PC-3 (cell line): ENCODE measurements at regions not wholly inside any gene's neighbourhood (a gene's known extent, or its start where the extent isn't known, plus 50 kb on each side); places are given as distances from the start of the nearest gene placed in this dataset.
"Not testable (repeated sequence)": the region's sequence is repeated elsewhere in the genome, so short reads cannot be mapped to it uniquely, and the experiment has no call there.

Experiments used
- ATAC-seq: fragments of 200-7000 bp; cut with Tn5 transposase; 2 replicates; pipeline ENCODE4 v1.9.1; 2020; ENCODE audit warnings: mild to moderate bottlenecking, moderate library complexity
- BruUV-seq: library from RNA; stranded (reverse); fragments of 400-500 nt; replicated peaks from 2 replicates; lab custom pipeline; 2021; lab: Mats Ljungman, UMichigan
- CTCF ChIA-PET: fragments of 300-600 bp; sonication (Branson Sonifier 250); formaldehyde crosslinking; loops from one replicate; lab custom pipeline; 2022; ENCODE audit warnings: antibody characterized with exemption; lab: Charles Lee
- POLR2A ChIA-PET: fragments of 300-600 bp; sonication (Branson Sonifier 250); formaldehyde crosslinking; loops from one replicate; lab custom pipeline; 2022; ENCODE audit warnings: antibody characterized with exemption; ENCODE audit not compliant: unreplicated experiment; lab: Charles Lee
- DNase-seq: peaks from one replicate; pipeline ENCODE4 v3.0.0-alpha.2; 2015
- H2AFZ ChIP-seq: fragments of 300-600 bp; sonication (generic); 2 replicates; pipeline ENCODE4 v1.6.0; 2016; ENCODE audit warnings: antibody characterized with exemption, low read length
- H3F3A ChIP-seq: fragments of 300-600 bp; sonication (generic); one replicate; pipeline ENCODE4 v1.6.0; 2017; ENCODE audit warnings: antibody characterized with exemption, low read length, control low read depth, mild to moderate bottlenecking; ENCODE audit not compliant: unreplicated experiment
- H3K27ac ChIP-seq: fragments of 300-600 bp; sonication (generic); 2 replicates; pipeline ENCODE4 v1.5.1; 2016; ENCODE audit warnings: mild to moderate bottlenecking, low read length
- H3K27me3 ChIP-seq: fragments of 300-600 bp; sonication (generic); 2 replicates; pipeline ENCODE4 v1.6.1; 2016; ENCODE audit warnings: low read length, mixed read lengths
- H3K36me3 ChIP-seq: fragments of 300-600 bp; sonication (generic); 2 replicates; pipeline ENCODE4 v1.6.1; 2016; ENCODE audit warnings: low read depth, mixed run types, low read length, mixed read lengths
- H3K4me1 ChIP-seq: fragments of 300-600 bp; sonication (generic); 2 replicates; pipeline ENCODE4 v1.5.1; 2016; ENCODE audit warnings: low read length; ENCODE audit not compliant: insufficient read depth
- H3K4me2 ChIP-seq: fragments of 300-600 bp; sonication (generic); 2 replicates; pipeline ENCODE4 v1.6.0; 2016; ENCODE audit warnings: low read length
- H3K4me3 ChIP-seq: fragments of 300-600 bp; sonication (generic); 2 replicates; pipeline ENCODE4 v1.5.1; 2016; ENCODE audit warnings: mild to moderate bottlenecking, low read length, mixed read lengths
- H3K79me2 ChIP-seq: fragments of 300-600 bp; sonication (generic); 2 replicates; pipeline ENCODE4 v1.6.1; 2017; ENCODE audit warnings: low read length, mixed read lengths
- H3K9ac ChIP-seq: fragments of 300-600 bp; sonication (generic); 2 replicates; pipeline ENCODE4 v1.6.0; 2016; ENCODE audit warnings: mild to moderate bottlenecking, low read length
- H3K9me2 ChIP-seq: fragments of 300-600 bp; sonication (generic); replicated peaks from 2 replicates; pipeline ENCODE4 v1.6.1; 2016; ENCODE audit warnings: mixed run types, low read length, mixed read lengths
- H3K9me3 ChIP-seq: fragments of 300-600 bp; sonication (generic); 2 replicates; pipeline ENCODE4 v1.6.1; 2016; ENCODE audit warnings: low read length, mixed read lengths
- H4K20me1 ChIP-seq: fragments of 300-600 bp; sonication (generic); 2 replicates; pipeline ENCODE4 v1.6.1; 2016; ENCODE audit warnings: low read length, mixed read lengths
- EZH2 ChIP-seq: fragments of 300-600 bp; sonication (generic); IDR thresholded peaks from one replicate; pipeline ENCODE4 v1.6.1; 2017; ENCODE audit warnings: antibody characterized with exemption, mild to moderate bottlenecking, low read length; ENCODE audit not compliant: unreplicated experiment
- EZH2phosphoT487 ChIP-seq: fragments of 300-600 bp; sonication (generic); IDR thresholded peaks from 2 replicates; pipeline ENCODE4 v1.6.1; 2018; ENCODE audit warnings: mild to moderate bottlenecking, antibody characterized with exemption, low read length, borderline replicate concordance
- intact Hi-C: fragments of 100-400 bp; cut with micrococcal nuclease; formaldehyde crosslinking; loops from 2 replicates; pipeline ENCODE4 v1.9.0; 2023
- TF ChIP-seq, protein P1 (sequence below): fragments of 300-600 bp; sonication (generic); conservative IDR thresholded peaks from 2 replicates; pipeline ENCODE4 v1.5.1; 2017; ENCODE audit warnings: antibody characterized with exemption, low read depth, mild to moderate bottlenecking, low read length

DNA sequence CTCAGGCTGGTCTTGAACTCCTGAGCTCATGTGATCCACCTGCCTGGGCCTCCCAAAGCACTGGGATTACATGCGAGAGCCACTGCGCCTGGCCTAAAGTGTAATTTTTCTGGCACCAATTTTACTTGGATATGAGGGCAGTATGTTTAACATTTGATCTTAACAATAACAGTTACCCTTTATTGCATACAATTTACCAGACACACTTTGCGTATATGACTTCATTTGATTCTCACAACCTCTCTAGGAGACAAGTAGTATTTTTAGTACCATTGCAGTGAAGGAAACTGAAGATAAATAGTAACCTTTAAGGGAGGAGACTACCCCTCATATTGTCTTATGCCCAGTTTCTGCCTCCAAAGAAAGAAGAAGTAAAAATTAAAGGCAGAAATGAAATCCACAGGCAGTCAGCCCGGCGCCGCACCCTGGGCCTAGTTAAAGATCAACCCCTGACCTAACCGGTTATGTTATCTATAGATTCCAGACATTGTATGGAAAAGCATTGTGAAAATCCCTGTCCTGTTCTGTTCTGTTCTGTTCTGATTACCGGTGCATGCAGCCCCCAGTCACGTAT lies 54.0 kb downstream of the CYP26A1 start:
- H4K20me1 ChIP-seq, H3K4me1 ChIP-seq, H3K79me2 ChIP-seq, intact Hi-C loops, H2AFZ ChIP-seq, H3K27me3 ChIP-seq, BruUV-seq, H3F3A ChIP-seq, H3K36me3 ChIP-seq, H3K9me2 ChIP-seq, POLR2A ChIA-PET, CTCF ChIA-PET, ATAC-seq, H3K9ac ChIP-seq, H3K9me3 ChIP-seq, DNase-seq, H3K4me3 ChIP-seq, H3K4me2 ChIP-seq, H3K27ac ChIP-seq: not testable (repeated sequence)

DNA sequence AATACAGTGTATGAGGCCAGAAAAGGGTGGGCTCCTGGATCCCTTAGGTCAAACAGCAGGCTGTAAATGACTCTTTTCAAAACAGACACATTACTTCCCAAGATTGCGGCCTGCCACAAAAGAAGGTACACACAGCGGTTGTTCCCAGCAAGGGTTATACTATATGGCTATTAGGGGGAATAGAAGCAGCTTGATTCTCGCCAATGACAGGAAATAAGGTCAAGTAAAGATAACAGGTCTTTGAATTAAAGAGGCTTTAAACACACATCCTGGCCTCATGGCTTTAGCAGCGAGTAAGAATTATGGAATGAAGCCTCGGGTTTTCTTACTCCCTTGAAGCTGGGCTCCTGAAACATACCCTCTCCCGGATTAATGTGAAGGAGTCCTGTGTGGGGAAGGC lies 58.3 kb downstream of the CYP26A1 start:
- Histone ChIP-seq H3K79me2 (no peaks in the 10 kb centered on the region), H3F3A (no peaks in the 10 kb centered on the region), H3K9me3 (no peaks in the 10 kb centered on the region), H4K20me1 (no peaks in the 10 kb centered on the region), H3K9ac (no peak overlapping the region), H3K4me1 (no peaks in the 10 kb centered on the region), H2AFZ (no peak overlapping the region), H3K27ac (no peak overlapping the region), H3K4me2 (no peak overlapping the region), H3K4me3 (no peak overlapping the region), H3K27me3 (no peaks in the 10 kb centered on the region), H3K36me3 (no peaks in the 10 kb centered on the region), H3K9me2 (no peaks in the 10 kb centered on the region)
- intact Hi-C loops: no loop called here
- no peak for ATAC-seq
- TF ChIP-seq, protein P1, sequence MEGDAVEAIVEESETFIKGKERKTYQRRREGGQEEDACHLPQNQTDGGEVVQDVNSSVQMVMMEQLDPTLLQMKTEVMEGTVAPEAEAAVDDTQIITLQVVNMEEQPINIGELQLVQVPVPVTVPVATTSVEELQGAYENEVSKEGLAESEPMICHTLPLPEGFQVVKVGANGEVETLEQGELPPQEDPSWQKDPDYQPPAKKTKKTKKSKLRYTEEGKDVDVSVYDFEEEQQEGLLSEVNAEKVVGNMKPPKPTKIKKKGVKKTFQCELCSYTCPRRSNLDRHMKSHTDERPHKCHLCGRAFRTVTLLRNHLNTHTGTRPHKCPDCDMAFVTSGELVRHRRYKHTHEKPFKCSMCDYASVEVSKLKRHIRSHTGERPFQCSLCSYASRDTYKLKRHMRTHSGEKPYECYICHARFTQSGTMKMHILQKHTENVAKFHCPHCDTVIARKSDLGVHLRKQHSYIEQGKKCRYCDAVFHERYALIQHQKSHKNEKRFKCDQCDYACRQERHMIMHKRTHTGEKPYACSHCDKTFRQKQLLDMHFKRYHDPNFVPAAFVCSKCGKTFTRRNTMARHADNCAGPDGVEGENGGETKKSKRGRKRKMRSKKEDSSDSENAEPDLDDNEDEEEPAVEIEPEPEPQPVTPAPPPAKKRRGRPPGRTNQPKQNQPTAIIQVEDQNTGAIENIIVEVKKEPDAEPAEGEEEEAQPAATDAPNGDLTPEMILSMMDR: no peak
- TF ChIP-seq EZH2phosphoT487 (no peak), EZH2 (no peak)
- BruUV-seq: no TSS peak
- no peak for DNase-seq
- ChIA-PET POLR2A (no interaction called here), CTCF (no interaction called here)

DNA sequence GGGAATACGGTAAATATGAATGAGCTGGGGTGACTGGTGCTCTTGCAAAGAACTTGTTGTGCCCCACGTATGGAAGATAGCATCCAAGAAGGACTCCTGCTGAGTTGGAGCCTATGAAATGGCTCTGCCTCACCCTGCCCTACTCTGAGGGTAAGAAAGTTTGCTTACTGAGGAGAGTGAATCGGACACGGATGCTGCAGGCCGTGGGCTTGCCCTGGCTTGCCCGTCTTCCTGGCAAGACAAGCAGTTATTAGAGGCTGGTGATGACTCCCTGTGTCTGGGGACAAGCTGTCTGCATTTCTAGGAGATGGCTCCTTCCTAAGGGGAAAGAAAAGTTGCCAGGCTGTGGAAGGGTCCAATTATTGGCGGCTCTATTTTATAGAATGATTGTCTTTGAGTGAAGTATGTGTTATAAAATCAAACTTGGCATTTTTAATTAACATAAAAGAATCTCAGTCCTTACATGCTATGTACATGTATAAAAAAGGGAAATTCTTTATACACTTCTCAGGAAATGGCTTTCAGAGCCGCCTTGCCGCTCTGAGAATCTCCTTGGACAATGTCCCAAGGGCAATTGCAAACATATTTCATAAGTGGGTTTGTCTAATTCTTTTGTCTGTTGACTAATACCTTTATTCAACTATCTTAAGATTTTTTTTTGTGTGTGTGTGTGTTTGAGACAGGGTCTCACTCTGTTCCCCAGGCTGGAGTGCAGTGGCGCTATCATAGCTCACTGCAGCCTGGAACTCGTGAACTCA lies 64.6 kb downstream of the CYP26A1 start:
- Histone ChIP-seq H4K20me1 (no peaks in the 10 kb centered on the region), H3K79me2 (no peaks in the 10 kb centered on the region), H3K9ac (no peak overlapping the region), H3K4me1 (no peaks in the 10 kb centered on the region), H3K27me3 (no peaks in the 10 kb centered on the region), H3K36me3 (no peaks in the 10 kb centered on the region), H2AFZ (no peak overlapping the region), H3F3A (no peaks in the 10 kb centered on the region), H3K27ac (no peak overlapping the region), H3K4me3 (no peak overlapping the region), H3K9me3 (no peaks in the 10 kb centered on the region), H3K4me2 (no peak overlapping the region), H3K9me2 (no peaks in the 10 kb centered on the region)
- ChIA-PET POLR2A (no interaction called here), CTCF (no interaction called here)
- ATAC-seq: no peak
- BruUV-seq: no TSS peak
- intact Hi-C loops: no loop called here
- DNase-seq: no peak
- TF ChIP-seq EZH2 (no peak), EZH2phosphoT487 (no peak)
- TF ChIP-seq, protein P1: no peak
